Duodenal mucosa (tissue), 2 donors: ENCODE measurements at regions not wholly inside any gene's neighbourhood (a gene's known extent, or its start where the extent isn't known, plus 50 kb on each side); places are given as distances from the start of the nearest gene placed in this dataset.

ENCODE experiments used
- H3K27ac ChIP-seq: one replicate; pipeline ENCODE4 v1.7.0; 2013; ENCODE audit warnings: low read depth, low read length
- H3K27me3 ChIP-seq, 2 donors: one replicate each; pipeline ENCODE4 v1.7.0; 2013; ENCODE audit warnings: low read length in 2 of 2, control low read depth in 1 of 2; ENCODE audit not compliant: insufficient read depth in 2 of 2, control insufficient read depth in 1 of 2
- H3K36me3 ChIP-seq, 2 donors: one replicate each; pipeline ENCODE4 v1.7.0; 2013; ENCODE audit warnings: low read length in 2 of 2, control low read depth in 1 of 2; ENCODE audit not compliant: insufficient read depth in 2 of 2, control insufficient read depth in 1 of 2
- H3K4me1 ChIP-seq, 2 donors: one replicate each; pipeline ENCODE4 v1.7.0; 2013; ENCODE audit warnings: low read length in 2 of 2, control low read depth in 1 of 2; ENCODE audit not compliant: insufficient read depth in 2 of 2, control insufficient read depth in 1 of 2
- H3K4me3 ChIP-seq, 2 donors: one replicate each; pipeline ENCODE4 v1.7.0; 2013; ENCODE audit warnings: low read length in 2 of 2, low read depth in 1 of 2
- H3K9ac ChIP-seq, 2 donors: one replicate each; pipeline ENCODE4 v1.7.0; 2013; ENCODE audit warnings: low read length in 2 of 2, low read depth in 1 of 2
- H3K9me3 ChIP-seq, 2 donors: one replicate each; pipeline ENCODE4 v1.7.0; 2013; ENCODE audit warnings: low read length in 2 of 2, control low read depth in 1 of 2; ENCODE audit not compliant: control insufficient read depth in 1 of 2

GRCh38 chr14:95418858-95419257 lies 97.6 kb downstream of the SYNE3 start:
- no peak overlapping the region for H3K27ac ChIP-seq
- no peaks in the 10 kb centered on the region for H3K4me1 ChIP-seq
- H3K9ac ChIP-seq: no peak overlapping the region
- H3K27me3 ChIP-seq: no peaks in the 10 kb centered on the region
- H3K36me3 ChIP-seq: peaks cover 16 to 19% of the 10 kb centered on the region in 2 donors
- no peaks in the 10 kb centered on the region for H3K9me3 ChIP-seq
- H3K4me3 ChIP-seq: no peak overlapping the region

- Histone ChIP-seq H3K36me3 (peaks cover 16 to 19% of the 10 kb centered on the region in 2 donors), H3K27me3 (no peaks in the 10 kb centered on the region), H3K9me3 (no peaks in the 10 kb centered on the region), H3K4me1 (no peaks in the 10 kb centered on the region), H3K9ac (no peak overlapping the region), H3K4me3 (no peak overlapping the region), H3K27ac (no peak overlapping the region)
Observed at GRCh38 chr14:95417492-95417891, 97.8 kb upstream of the CLMN start.

GRCh38 chr14:95415993-95416392 lies 96.3 kb upstream of the CLMN start:
- no peak overlapping the region for H3K9ac ChIP-seq
- H3K4me3 ChIP-seq: no peak overlapping the region
- no peaks in the 10 kb centered on the region for H3K4me1 ChIP-seq
- peaks cover 13 to 16% of the 10 kb centered on the region in 2 donors for H3K36me3 ChIP-seq
- H3K27me3 ChIP-seq: no peaks in the 10 kb centered on the region
- no peak overlapping the region for H3K27ac ChIP-seq
- H3K9me3 ChIP-seq: no peaks in the 10 kb centered on the region

- H3K4me3 ChIP-seq: no peak overlapping the region
Observed at GRCh38 chr14:95413289-95414215, 93.8 kb upstream of the CLMN start.

GRCh38 chr14:95410838-95411237 lies 91.1 kb upstream of the CLMN start:
- Histone ChIP-seq H3K4me3 (no peak overlapping the region), H3K27me3 (no peaks in the 10 kb centered on the region), H3K36me3 (no peaks in the 10 kb centered on the region), H3K4me1 (peaks cover 14% of the 10 kb centered on the region in 2 donors), H3K27ac (no peak overlapping the region), H3K9me3 (no peaks in the 10 kb centered on the region), H3K9ac (no peak overlapping the region)

More at GRCh38 chr14:95413289-95414215, 93.8 kb upstream of the CLMN start:
- Histone ChIP-seq H3K9ac (no peak overlapping the region), H3K4me1 (peaks cover 14% of the 10 kb centered on the region in 2 donors), H3K36me3 (peaks cover 8 to 16% of the 10 kb centered on the region in 2 donors), H3K27me3 (no peaks in the 10 kb centered on the region), H3K9me3 (no peaks in the 10 kb centered on the region), H3K27ac (no peak overlapping the region)

- Histone ChIP-seq H3K36me3 (no peaks in the 10 kb centered on the region), H3K27ac (no peak overlapping the region), H3K4me3 (no peak overlapping the region), H3K27me3 (no peaks in the 10 kb centered on the region), H3K9ac (no peak overlapping the region), H3K9me3 (no peaks in the 10 kb centered on the region), H3K4me1 (peaks cover 14% of the 10 kb centered on the region in 2 donors)
Observed at GRCh38 chr14:95409477-95410272, 90.0 kb upstream of the CLMN start.

- H3K27me3 ChIP-seq: no peaks in the 10 kb centered on the region
- H3K9me3 ChIP-seq: no peaks in the 10 kb centered on the region
- no peak overlapping the region for H3K27ac ChIP-seq
- H3K36me3 ChIP-seq: no peaks in the 10 kb centered on the region
- peaks cover 14% of the 10 kb centered on the region in 2 donors for H3K4me1 ChIP-seq
- H3K4me3 ChIP-seq: no peak overlapping the region
- no peak overlapping the region for H3K9ac ChIP-seq
Observed at GRCh38 chr14:95408731-95409476, 89.2 kb upstream of the CLMN start.

- Histone ChIP-seq H3K9ac (no peak overlapping the region), H3K27me3 (no peaks in the 10 kb centered on the region), H3K36me3 (no peaks in the 10 kb centered on the region), H3K4me1 (peaks cover 14% of the 10 kb centered on the region in 2 donors), H3K9me3 (no peaks in the 10 kb centered on the region), H3K27ac (no peak overlapping the region), H3K4me3 (no peak overlapping the region)
Observed at GRCh38 chr14:95407354-95407753, 87.6 kb upstream of the CLMN start.

- no peak overlapping the region for H3K27ac ChIP-seq
- no peaks in the 10 kb centered on the region for H3K9me3 ChIP-seq
- no peak overlapping the region for H3K4me3 ChIP-seq
- no peaks in the 10 kb centered on the region for H3K27me3 ChIP-seq
- H3K9ac ChIP-seq: no peak overlapping the region
- H3K36me3 ChIP-seq: no peaks in the 10 kb centered on the region
- peaks cover 14% of the 10 kb centered on the region in 2 donors for H3K4me1 ChIP-seq
Observed at GRCh38 chr14:95406756-95407277, 87.1 kb upstream of the CLMN start.
